GM19324 (cell line): ENCODE measurements at regions not wholly inside any gene's neighbourhood (a gene's known extent, or its start where the extent isn't known, plus 50 kb on each side); places are given as distances from the start of the nearest gene placed in this dataset.

Experiments used
- ATAC-seq: cut with Tn5 transposase; IDR thresholded peaks from one replicate; pipeline ENCODE4 v1.9.1; 2021; ENCODE audit warnings: mild to moderate bottlenecking, moderate library complexity; ENCODE audit not compliant: unreplicated experiment, low FRiP score

- ATAC-seq, result no peak
These were observed 68.7 kb upstream of the MDFIC start for GRCh38 chr7:114853189-114853588.

GRCh38 chr7:114854369-114854768 lies 67.5 kb upstream of the MDFIC start:
- no peak for ATAC-seq

GRCh38 chr7:114856625-114857024 lies 65.3 kb upstream of the MDFIC start:
- no peak for ATAC-seq

GRCh38 chr7:114857605-114858004 lies 64.3 kb upstream of the MDFIC start:
- ATAC-seq, result no peak

GRCh38 chr7:114859477-114859876 lies 62.4 kb upstream of the MDFIC start:
- ATAC-seq, result no peak

- no peak for ATAC-seq
These were observed 61.7 kb upstream of the MDFIC start for GRCh38 chr7:114860206-114860605.

GRCh38 chr7:114862406-114862805 lies 59.5 kb upstream of the MDFIC start:
- ATAC-seq, result no peak

- no peak for ATAC-seq
These were observed 57.6 kb upstream of the MDFIC start for GRCh38 chr7:114864278-114864677.

GRCh38 chr7:114865564-114865963 lies 56.3 kb upstream of the MDFIC start:
- peak; percentile 83 for ATAC-seq
